ENCODE measurements at regions not wholly inside any gene's neighbourhood (a gene's known extent, or its start where the extent isn't known, plus 50 kb on each side); places are given as distances from the start of the nearest gene placed in this dataset.

DNA sequence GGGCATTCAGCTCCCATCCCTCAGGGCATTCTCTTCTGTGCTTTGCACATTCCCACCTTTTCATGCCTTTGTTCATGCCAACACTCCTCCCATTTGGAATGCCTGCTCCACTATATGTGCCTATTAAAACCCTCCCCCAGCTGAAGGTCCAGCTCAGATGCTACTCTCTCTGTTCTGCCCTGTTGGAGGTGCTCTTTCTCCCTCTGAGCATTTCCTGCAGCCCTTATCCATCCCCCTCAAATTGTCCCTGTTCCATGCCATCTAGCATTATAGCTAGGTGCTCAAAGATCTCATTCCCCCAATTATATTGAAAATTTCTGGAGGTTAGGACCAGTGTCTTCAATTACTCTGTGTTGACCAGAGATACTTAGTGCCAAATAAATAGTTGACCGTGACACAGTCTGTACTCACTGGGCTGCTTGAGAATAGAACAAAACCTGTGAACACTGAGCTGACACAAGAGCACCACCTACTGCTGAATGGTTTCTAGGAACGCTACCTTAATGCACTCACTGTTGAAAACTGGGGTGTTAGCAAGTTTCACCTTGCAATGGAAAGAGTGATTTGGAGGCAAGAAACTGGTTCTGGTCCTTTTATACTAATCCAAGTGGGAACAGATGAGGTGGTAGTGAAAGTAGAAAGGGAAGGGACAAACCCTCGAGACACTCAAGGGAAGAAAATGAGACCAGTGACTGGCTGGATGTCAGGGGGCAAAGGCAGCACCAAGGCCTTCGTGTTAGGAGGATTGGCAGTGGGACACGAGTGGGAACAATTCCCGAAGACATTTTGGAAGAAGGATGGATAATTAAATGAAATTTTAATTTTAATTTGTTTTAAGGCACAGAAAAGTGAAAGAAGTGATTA is 289.8 kb upstream of the ROPN1 start:
- peak; percentile 63 for DNase-seq

DNA sequence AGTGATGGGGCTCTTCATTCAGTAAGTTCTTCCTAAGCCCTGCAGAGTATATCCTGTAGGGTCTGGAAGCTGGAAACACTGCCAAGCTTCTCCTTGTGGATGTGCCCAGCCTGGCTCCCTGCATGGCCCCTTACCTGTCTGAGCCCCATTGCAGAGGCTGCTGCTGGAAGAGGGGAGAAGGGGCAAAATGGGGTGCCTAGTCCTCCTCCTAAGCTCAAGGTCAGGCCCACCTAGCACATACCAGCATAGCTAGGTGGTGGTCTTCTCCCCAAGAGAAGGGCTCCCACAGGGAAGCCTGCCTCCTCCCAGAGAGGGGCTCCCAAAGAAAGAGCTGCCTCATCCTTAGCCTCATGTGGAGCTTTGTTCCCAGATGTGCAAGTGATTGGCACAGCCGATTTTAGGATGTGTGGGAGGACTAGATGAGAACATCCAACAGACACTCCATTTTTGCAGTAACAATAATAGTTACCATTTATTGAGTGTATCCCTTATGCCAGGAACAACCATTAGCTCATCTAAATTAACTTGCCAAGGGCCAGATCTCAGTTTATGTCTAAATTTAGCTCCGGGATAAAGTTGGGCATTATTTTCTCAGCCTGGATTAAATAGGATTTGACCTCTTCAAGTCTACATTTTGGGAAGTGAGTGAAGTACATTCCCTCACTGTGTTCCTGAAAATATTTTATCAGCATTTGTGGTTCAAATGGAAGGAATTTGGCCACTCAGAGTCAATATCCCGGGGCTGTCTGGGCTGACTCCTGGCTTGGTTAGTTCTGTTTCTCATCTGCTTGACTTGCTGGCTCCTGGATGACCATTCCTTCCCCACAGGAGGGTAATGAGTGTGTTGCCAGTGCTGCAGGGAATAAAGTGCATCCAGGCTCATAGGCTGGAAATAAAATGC is 291.1 kb upstream of the ROPN1 start:
- DNase-seq = no peak

DNA sequence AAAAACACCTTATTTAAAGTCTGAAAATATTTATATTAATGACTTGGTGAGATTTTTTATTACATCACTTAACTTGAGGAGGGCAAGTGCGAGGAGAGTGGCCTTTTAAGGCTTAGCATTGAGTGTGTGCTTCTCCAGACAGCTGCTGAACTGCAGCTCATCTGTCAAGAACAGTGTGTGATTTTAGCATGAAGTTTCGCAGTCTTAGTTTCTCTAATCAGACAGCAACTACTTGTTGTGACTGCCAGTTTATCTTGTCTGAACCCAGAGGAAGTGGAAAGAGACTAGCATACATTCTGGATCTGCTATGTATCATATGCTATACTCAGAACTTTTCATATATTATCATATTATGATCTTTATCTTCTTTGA is 291.7 kb upstream of the ROPN1 start:
- DNase-seq = no peak

DNA sequence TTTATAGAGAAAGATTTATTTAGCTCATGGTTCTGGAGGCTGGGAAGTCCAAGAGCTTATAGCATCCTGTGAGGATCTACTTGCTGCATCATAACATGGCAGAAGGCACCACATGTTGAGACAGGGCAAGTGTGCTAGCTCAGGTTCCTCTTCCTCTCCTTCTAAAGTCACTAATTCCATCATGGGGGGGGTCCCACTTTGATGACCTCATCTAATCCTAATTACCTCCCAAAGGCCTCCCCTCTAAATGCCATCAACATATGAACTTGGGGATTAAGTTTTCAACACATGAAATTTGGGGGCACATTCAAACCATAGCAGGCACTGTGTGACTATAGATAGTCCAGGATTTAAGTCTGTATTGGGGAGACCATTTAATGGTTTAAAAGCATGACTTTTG is 297.1 kb upstream of the ROPN1 start:
- no peak for DNase-seq

DNA sequence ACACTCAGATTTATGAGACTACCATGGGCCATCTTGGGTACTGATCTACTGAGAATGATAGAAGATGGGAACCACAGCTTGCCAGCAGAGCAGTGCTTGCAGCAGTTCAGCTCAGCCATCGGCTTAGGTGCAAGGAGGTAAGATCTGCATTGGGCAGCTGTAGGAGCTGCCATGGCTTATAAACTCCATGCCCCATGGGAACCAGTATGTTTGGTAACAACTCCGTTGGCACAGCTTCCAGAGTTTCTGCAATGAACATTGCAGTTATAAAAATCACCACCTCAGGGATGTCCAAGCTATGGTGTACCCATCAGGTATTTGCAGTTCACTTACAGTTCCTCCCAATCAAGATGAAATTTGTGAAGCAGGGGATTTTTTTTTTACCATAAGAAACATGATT is 299.1 kb upstream of the ROPN1 start:
- no peak for DNase-seq

DNA sequence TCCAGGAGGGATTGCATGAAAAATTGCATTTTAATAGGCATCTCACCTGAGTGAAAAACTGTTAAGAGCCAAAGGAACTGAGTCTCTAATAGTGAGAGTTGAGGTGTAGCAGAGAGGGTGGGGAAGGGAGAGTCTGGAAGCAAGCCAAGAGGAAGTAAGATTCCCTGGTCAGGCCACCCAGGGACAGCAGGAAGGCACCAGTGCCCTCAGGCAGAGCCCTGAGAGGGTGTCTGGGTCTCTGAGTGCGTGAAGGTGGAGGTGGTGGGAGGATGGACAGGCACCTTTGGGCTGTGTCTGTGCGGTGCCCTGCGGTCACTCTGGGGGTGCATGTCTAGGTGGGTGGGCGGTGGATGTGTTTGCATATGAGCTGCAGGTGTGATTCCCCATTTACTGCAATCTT is 300.4 kb upstream of the ROPN1 start:
- no peak for DNase-seq

DNA sequence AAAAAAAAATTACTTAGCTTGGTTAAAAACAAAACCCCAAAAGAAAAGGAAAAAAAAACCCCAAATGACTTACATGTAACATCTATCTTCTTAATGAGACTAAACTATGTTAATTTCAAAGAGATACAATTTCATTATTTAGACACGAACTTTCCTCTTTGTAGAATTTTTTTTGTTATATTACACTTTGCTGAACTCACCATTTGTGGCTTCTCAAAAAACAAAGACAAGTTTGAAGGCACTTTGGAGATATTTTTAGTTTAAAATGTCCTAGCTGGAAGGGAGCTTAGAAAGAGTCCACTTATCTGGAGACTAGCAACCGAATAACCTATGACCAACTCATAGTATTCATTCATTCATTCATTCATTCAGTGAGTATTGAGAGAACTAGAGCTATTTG is 301.7 kb upstream of the ROPN1 start:
- DNase-seq = no peak

DNA sequence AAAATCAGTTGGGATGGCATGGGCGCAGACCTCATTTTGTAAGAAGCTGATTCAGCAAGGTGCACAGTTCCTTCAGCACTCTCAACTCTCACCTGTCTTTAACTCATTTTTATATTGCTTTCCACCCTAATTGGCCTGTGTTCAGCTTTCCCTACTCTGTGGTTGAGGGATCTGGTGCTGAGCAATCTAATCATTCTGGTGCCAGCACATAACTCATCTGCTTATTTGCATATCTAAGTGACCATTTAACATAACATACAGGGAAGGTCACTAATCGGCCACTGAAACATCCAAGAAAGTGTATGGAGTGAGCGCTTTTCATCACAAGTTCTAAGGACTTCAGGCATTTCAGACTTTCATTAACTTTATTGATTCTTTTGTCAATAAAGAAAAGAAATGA is 303.4 kb upstream of the ROPN1 start:
- DNase-seq = no peak

DNA sequence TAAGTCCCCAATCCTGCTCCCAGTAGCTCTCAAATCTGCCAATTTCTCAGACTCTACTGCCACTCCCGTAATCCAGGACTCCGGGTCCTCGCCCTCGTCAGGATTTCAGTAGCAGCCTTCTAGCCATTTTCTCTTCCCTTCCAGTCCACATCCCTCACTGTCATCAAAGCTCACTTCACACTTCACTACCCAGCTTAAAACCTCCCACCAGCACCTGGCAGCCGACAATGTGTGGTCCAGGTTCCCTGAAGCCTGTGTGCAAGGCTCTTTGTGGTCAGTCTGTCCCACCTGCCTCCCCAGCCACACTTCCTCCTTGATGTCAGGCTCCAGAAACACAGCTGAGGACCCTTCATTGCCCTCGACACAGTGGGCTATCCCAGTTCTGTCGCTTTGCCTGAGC is 304.5 kb upstream of the ROPN1 start:
- DNase-seq = peak; percentile 65

DNA sequence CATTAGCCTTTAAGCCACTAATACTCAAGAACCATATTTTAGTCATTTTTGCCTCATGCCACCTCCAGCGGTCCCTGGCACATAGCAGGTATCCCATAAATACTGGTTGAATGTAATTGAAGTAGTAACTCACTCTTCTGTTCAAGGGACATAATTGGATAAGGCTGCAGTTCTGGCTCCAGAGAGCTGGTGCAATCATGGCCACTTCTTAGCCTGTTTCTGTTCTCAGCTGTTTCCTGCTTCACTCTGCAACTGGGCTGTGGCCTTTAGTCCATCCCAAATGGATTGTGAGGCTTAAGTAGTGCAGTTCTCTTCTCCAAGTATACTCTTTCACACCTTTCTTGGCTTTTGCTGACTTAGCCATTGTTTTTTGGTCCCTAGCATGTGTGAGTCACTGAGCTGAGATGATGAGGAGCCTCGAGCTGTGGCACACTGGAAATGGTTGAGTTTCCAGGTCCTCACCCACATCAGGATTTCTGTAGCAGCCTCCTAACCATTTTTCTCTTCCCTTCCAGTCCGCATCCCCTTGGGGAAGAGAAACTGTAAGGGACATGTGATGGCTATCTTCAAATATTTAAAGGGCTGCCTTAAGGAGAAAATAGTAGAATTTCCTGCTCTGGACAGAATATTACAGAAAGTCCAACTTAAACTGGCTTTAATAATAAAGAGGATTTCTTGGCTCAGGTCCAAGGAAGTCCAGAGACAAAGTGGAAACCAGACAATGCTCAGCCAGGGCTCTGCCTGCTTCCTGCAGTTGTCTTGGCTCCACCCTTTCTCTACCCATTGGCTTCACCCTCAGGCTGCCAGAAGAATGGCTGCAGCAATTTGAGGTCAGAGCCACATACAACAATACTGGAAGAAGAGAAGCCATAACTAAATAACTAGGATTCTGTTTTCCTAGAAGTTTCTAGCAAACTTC is 305.4 kb upstream of the ROPN1 start:
- DNase-seq = no peak

DNA sequence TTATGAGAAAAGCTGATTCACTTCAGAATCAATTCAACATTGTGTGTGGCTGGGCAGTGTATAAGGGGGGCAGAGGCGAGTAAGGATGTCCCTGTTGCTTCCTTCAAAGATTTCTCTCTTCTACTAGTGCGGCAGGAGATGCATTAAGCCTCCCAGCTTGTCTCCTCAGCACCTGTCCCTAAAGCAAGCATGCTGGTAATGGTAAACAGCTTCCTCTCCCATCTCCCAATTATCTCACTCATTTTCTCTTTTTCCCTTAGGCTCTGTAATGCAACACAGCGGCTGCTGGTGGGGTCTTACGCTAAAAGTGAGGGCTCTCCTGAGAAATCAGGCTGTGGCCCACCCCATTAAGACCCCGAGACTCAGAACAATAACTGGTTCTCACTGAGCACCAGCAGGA is 306.4 kb upstream of the ROPN1 start:
- DNase-seq = no peak

DNA sequence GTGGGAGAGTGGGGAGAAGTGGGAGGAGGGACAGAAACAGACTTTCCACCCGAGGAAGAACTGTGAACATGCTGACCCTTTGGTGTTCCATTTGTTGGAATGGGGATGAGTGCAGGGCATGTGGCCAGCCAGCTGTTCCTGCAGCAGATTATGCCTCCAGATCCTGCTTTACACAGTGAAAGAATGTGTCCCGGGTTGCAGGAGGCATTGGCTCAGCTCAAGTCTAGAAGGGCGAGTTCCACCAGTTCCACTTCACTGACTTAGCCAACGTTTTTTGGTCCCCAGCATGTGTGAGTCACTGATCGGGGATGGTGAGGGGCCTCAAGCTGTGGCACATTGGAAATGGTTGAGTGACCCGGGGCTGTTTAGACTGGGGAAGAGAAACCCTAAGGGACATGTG is 307.0 kb upstream of the ROPN1 start:
- DNase-seq = no peak

DNA sequence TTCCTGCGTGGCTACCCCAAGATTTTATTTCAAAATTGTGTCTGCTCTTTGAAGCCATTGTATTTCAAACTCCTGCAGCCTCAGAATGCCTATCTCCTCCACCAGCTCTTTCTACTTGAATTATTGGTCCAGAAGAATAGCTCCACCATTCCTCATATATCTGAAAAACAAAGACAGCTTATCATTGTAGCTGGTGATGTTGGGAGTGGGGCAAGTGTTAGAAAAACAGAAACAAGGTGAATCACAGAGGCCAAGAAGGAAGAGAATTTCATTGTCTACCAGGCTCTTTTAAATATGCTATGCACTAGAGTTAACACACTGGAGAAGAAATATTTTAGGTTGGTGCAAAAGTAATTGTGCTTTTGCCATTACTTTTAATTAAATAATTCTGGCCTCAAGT is 307.9 kb upstream of the ROPN1 start:
- DNase-seq = no peak

DNA sequence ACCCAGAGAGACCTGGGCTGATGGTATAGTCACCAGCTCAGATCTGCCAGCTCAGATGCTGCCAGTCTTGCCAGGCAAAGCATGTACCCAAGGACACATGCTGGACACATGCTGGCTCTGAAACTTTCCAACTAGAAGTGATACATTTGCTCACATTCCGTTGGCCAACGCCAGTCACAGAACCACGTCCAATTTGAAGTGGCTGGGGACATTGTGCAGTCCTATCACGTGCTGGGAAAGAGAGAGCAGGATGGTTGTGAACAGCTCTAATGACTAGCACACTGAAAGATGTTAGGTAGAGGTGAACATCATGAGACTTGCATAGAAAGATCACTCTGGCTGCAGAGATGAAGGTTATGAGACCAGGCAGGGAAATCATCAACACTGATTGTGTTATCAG is 308.5 kb upstream of the ROPN1 start:
- no peak for DNase-seq

DNA sequence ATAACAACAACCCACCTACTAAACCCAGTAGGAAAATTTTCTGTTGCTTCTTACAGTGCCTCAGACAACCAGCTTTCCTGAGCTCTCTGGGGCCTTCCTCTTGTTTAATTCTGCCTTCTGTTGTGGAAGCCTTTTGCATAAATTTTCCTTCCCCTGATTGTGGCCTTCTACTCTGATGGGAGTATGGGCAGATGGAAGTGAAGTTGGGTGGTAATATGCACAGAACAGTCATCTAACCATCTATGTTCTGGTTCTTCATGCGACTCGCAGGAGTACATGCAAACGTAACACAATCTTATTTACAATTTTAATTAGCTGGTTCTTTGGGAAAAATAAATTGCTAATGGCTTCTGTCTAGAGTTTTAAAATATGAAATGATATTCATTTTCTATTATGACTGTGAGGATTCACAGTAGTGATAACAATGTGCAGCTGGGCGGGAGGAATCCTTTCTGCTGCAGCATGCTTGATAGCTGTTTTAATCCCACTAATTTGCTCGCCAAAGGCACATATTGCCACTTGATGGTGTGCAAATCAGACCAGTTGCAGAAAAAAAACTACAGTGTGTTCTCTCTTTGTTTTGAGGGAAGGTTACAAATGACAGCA is 311.5 kb upstream of the ROPN1 start:
- no peak for DNase-seq

DNA sequence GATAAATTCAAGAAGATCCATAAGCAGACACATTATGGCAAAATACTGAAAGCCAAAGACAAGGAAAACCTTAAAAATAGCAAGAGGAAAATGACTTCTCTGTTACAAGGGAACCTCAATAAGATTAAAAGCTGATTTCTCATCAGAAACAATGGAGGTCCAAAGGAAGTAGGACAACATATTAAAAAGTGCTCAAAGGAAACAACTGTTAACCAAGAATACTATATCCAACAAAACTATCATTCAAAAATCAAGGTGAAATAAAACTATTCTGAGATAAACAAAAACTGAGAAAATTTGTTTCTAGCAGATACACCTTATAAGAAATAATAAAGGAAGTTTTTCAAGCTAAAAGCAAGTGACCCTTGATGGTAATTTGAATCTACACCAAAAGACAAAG is 314.7 kb upstream of the ROPN1 start:
- DNase-seq = no peak

DNA sequence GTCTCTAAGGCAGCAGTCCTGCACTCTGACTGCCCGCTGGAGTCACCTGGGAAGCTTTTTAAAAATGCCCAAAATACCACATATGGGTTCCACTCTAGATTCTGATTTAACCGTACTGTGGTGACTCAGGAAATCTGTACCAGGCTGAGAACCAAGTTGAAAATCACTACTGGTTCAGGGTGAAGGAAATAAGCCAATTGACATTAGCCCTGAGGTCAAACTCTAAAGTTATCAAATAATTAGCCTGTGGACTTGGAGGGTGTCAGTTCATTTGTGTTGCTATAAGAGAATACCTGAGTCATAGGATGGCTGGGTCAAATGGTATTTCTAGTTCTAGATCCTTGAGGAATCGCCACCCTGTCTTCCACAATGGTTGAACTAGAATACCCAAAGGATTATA is 321.7 kb upstream of the ROPN1 start:
- no peak for DNase-seq

DNA sequence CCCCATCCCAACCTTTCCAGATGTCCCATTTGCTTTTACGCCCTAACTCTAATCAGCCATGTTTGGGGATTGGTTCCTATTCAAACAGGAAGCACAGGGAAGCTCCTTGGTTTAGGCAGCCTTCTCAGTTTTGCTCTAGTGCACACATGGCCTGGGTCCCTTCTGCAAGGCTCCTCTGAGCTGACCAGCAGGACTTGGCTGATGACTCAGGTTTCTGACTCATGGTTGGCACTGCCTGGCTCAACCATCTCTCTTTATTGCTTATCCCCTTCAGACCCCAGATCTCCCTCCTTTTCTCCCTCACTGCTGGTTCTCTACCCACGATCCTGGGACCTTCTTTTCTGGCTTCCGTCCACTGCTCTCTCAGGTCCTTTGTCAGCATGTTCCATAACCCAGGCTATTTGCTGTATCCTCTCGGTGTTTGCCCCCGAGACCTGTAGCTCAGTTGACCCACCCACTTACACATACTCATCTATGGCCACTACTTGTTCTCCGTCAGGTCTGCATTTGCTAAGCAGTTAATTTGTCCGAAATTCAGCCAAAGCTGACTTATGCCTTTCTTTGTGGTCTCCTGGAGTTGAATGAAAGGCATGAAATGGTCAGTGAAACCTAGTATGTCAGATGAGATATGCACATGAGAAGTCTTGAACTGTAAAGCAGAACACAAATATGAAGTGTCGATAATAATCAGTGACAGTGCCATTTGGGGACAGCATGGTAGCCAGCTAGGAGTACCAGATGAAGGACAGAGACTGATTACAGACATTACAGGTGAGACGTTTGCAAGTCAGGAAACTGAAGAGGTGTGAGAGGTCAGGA is 323.5 kb upstream of the ROPN1 start:
- no peak for DNase-seq

DNA sequence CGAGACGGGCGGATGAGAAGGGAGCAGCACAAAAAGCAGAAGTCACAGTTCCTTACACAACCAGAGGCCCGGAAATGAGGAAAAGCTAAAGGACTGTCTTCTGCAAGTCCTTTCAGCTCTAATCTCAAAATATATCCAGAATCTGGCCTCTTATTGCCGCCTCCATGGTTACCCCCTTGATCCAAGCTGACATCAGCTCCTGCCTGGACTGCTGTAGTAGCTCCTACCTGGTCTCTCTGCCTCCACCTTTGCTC is 324.0 kb upstream of the ROPN1 start:
- DNase-seq = no peak

DNA sequence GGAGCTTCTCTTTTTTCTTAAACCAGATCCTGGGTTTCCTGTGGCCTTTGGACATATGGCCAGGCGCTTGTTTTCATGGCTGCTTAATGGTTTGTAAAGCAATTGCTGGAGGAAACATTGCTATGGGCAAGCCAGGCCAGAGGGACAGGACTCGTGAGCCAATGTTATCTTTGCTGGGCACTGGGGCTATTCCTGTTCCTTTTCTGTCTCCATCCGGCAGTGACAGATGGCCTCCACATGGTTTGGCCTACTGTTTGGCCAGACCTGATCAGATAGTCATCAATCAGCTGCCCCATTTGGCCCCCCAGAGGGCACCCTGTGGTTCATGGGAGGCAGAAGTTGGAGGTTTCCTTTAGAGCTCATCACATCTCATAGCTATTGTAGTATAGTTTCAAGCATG is 326.1 kb upstream of the ROPN1 start:
- DNase-seq = peak; percentile 46

DNA sequence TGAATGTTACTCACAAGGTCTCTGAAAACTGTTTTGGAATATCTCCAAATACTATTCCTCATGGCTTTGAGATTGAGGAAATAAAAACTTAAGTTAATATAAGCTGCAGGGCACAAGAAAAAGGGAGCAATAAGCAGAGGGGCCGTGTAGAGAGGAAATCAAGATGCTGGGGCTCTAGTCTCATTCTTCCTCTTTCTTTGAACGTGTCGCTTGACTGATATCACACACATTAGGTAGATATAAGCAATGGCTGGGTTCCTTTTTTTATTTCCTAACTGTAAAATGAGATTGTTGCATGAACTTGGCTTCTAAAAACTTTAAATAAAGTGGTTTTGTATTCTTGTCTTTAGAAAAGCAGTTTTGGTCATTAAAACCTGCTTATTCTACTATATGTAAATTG is 326.7 kb upstream of the ROPN1 start:
- peak; percentile 13 for DNase-seq

DNA sequence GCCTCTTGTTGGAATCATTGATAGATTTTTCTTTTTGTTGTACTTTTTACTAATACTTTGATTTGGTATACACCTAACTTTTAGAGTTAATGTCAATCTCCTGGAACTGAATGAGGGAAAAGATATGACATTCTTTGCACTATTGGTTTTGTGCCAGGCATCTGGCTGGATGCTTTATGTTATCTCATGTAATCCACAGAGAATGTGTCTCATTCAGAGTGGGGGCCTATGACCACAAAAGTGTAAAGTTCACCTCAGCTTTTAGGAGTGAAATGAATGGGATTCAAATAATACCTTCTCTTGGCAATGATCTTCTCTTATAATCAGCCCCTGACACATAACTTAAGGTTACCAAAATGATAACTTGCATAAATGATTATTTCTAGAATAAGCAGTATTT is 329.1 kb upstream of the ROPN1 start:
- DNase-seq = no peak

All from eye (tissue), 1 donor.